OCI-LY7 (cell line): ENCODE measurements at regions not wholly inside any gene's neighbourhood (a gene's known extent, or its start where the extent isn't known, plus 50 kb on each side); places are given as distances from the start of the nearest gene placed in this dataset.

ENCODE experiments used
- BruUV-seq: library from RNA; stranded (reverse); fragments of 400-500 nt; replicated peaks from 2 replicates; lab custom pipeline; 2021; lab: Mats Ljungman, UMichigan
- CTCF ChIA-PET: fragments of 300-600 bp; sonication (Branson Sonifier 250); formaldehyde crosslinking; loops from one replicate; lab custom pipeline; 2022; ENCODE audit warnings: antibody characterized with exemption; ENCODE audit not compliant: unreplicated experiment; lab: Charles Lee
- POLR2A ChIA-PET: fragments of 300-600 bp; sonication (Branson Sonifier 250); formaldehyde crosslinking; loops from one replicate; lab custom pipeline; 2022; ENCODE audit warnings: antibody characterized with exemption; lab: Charles Lee
- DNase-seq: peaks from one replicate; pipeline ENCODE4 v3.0.0-alpha.2; 2015; ENCODE audit warnings: low spot score
- H2AFZ ChIP-seq: fragments of 200-600 bp; sonication (generic), shearing (Covaris generic); 2 replicates; pipeline ENCODE4 v1.6.1; 2014; ENCODE audit warnings: mild to moderate bottlenecking, antibody characterized with exemption, low read length, moderate library complexity
- H3K27ac ChIP-seq: fragments of 200-600 bp; sonication (generic); 2 replicates; pipeline ENCODE4 v1.5.1; 2014; ENCODE audit warnings: mixed run types, low read depth, mild to moderate bottlenecking, moderate library complexity, low read length, inconsistent platforms; ENCODE audit not compliant: poor library complexity, severe bottlenecking
- H3K36me3 ChIP-seq: fragments of 200-600 bp; sonication (generic); 2 replicates; pipeline ENCODE4 v1.6.1; 2014; ENCODE audit warnings: mild to moderate bottlenecking, antibody characterized with exemption, low read length, moderate library complexity, mixed read lengths; ENCODE audit not compliant: insufficient read depth
- H3K4me1 ChIP-seq: fragments of 200-600 bp; sonication (generic); 2 replicates; pipeline ENCODE4 v1.5.1; 2014; ENCODE audit warnings: mild to moderate bottlenecking, low read length; ENCODE audit not compliant: insufficient read depth, poor library complexity, severe bottlenecking
- H3K4me2 ChIP-seq: fragments of 200-600 bp; sonication (generic); 2 replicates; pipeline ENCODE4 v1.6.1; 2014; ENCODE audit warnings: mild to moderate bottlenecking, low read length
- H3K4me3 ChIP-seq: fragments of 200-600 bp; sonication (generic); 2 replicates; pipeline ENCODE4 v1.5.1; 2014; ENCODE audit warnings: mild to moderate bottlenecking, low read depth, low read length; ENCODE audit not compliant: poor library complexity, severe bottlenecking
- H3K79me2 ChIP-seq: fragments of 200-600 bp; sonication (generic); 2 replicates; pipeline ENCODE4 v1.6.1; 2016; ENCODE audit warnings: low read depth, mild to moderate bottlenecking, low read length, moderate library complexity, mixed read lengths; ENCODE audit not compliant: insufficient read depth
- H3K9me2 ChIP-seq: fragments of 200-600 bp; sonication (generic); 2 replicates; pipeline ENCODE4 v1.6.1; 2016; ENCODE audit warnings: mild to moderate bottlenecking, low read length, mixed read lengths; ENCODE audit not compliant: insufficient read depth
- H3K9me3 ChIP-seq: fragments of 200-600 bp; sonication (generic); 2 replicates; pipeline ENCODE4 v1.6.1; 2014; ENCODE audit warnings: mild to moderate bottlenecking, mixed run types, low read length, mixed read lengths
- H4K20me1 ChIP-seq: fragments of 200-600 bp; sonication (generic); 2 replicates; pipeline ENCODE4 v1.6.1; 2014; ENCODE audit warnings: mild to moderate bottlenecking, antibody characterized with exemption, low read length, moderate library complexity, mixed read lengths; ENCODE audit not compliant: insufficient read depth
- EZH2phosphoT487 ChIP-seq: fragments of 200-600 bp; sonication (generic); IDR thresholded peaks from 2 replicates; pipeline ENCODE4 v1.6.1; 2018; ENCODE audit warnings: low read depth, borderline replicate concordance, mild to moderate bottlenecking, mixed run types, antibody characterized with exemption, low read length, moderate library complexity, mixed read lengths
- intact Hi-C: fragments of 100-400 bp; cut with micrococcal nuclease; formaldehyde crosslinking; loops from one replicate; pipeline ENCODE4 v1.10.0; 2022; ENCODE audit not compliant: unreplicated experiment
- TF ChIP-seq, protein P1 (sequence below): fragments of 200-600 bp; sonication (generic); conservative IDR thresholded peaks from 2 replicates; pipeline ENCODE4 v1.5.1; 2014; ENCODE audit warnings: mild to moderate bottlenecking, antibody characterized with exemption, low read length, moderate library complexity, mixed read lengths

DNA sequence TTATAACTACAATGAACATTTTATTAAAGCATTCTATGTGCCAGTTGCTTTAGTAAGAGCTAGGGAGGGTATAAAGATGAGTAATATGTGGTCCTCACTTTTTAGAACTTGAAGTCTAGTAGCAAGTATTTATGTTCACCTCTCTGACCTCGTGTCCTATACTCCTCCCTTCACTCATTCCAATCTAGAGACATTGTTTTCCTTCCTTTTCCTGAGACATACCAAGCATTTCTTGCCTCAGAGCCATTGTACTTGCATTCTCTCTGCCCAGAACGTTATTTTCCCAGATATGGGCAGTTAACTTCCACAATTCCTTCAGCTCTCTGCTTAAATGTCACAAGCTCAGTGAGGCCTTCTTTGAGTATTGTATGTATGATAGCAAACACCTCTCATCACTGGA is 408.6 kb downstream of the PDCD6IP start:
- H3K36me3 ChIP-seq: no peaks in the 10 kb centered on the region
- ChIA-PET CTCF (no interaction called here), POLR2A (interaction anchor here (1.7 kb wide), 1 partner anchor 40 kb away, joined by 3 read pairs; no protein-coding TSS in a partner anchor)
- no peak overlapping the region for H3K4me2 ChIP-seq
- H3K79me2 ChIP-seq: no peaks in the 10 kb centered on the region
- intact Hi-C loops: no loop called here
- no peak overlapping the region for H3K4me3 ChIP-seq
- BruUV-seq: no TSS peak
- H2AFZ ChIP-seq: no peak overlapping the region
- no peaks in the 10 kb centered on the region for H3K9me3 ChIP-seq
- no peak for DNase-seq
- no peaks in the 10 kb centered on the region for H4K20me1 ChIP-seq
- H3K27ac ChIP-seq: no peak overlapping the region
- no peaks in the 10 kb centered on the region for H3K4me1 ChIP-seq
- H3K9me2 ChIP-seq: no peaks in the 10 kb centered on the region
- TF ChIP-seq, protein P1, sequence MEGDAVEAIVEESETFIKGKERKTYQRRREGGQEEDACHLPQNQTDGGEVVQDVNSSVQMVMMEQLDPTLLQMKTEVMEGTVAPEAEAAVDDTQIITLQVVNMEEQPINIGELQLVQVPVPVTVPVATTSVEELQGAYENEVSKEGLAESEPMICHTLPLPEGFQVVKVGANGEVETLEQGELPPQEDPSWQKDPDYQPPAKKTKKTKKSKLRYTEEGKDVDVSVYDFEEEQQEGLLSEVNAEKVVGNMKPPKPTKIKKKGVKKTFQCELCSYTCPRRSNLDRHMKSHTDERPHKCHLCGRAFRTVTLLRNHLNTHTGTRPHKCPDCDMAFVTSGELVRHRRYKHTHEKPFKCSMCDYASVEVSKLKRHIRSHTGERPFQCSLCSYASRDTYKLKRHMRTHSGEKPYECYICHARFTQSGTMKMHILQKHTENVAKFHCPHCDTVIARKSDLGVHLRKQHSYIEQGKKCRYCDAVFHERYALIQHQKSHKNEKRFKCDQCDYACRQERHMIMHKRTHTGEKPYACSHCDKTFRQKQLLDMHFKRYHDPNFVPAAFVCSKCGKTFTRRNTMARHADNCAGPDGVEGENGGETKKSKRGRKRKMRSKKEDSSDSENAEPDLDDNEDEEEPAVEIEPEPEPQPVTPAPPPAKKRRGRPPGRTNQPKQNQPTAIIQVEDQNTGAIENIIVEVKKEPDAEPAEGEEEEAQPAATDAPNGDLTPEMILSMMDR: no peak
- no peak for TF ChIP-seq EZH2phosphoT487

DNA sequence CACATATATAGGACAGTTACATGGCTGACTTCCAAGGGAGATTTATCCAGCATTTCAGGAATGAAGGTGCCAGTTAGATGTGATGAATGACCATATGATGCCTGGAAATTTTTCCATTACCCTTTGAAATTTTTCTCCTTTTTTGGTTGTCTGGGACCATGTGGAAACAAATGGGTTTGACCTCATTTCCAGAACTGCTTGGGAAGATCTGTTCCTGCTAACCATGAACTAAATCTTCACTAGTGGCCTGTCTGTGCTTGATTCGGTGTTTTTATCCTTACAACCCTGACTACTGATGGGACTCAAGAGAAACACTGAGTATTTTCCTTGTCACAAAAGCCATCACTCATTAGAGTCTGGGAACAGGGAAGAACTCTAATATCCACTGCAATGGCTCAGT is 409.4 kb downstream of the PDCD6IP start:
- H3K9me2 ChIP-seq: no peaks in the 10 kb centered on the region
- no peaks in the 10 kb centered on the region for H3K79me2 ChIP-seq
- no peaks in the 10 kb centered on the region for H3K4me1 ChIP-seq
- H3K36me3 ChIP-seq: no peaks in the 10 kb centered on the region
- no peak overlapping the region for H3K4me2 ChIP-seq
- no peak overlapping the region for H2AFZ ChIP-seq
- no peaks in the 10 kb centered on the region for H4K20me1 ChIP-seq
- no peak for DNase-seq
- POLR2A ChIA-PET: interaction anchor here (0.6 to 1.7 kb wide), 3 partner anchors 12 to 73 kb away, joined by 3 to 6 read pairs (median 4); no protein-coding TSS in a partner anchor
- TF ChIP-seq EZH2phosphoT487: no peak
- TF ChIP-seq, protein P1: no peak
- BruUV-seq: no TSS peak
- intact Hi-C loops: no loop called here
- H3K27ac ChIP-seq: no peak overlapping the region
- no peaks in the 10 kb centered on the region for H3K9me3 ChIP-seq
- CTCF ChIA-PET: no interaction called here
- H3K4me3 ChIP-seq: no peak overlapping the region

DNA sequence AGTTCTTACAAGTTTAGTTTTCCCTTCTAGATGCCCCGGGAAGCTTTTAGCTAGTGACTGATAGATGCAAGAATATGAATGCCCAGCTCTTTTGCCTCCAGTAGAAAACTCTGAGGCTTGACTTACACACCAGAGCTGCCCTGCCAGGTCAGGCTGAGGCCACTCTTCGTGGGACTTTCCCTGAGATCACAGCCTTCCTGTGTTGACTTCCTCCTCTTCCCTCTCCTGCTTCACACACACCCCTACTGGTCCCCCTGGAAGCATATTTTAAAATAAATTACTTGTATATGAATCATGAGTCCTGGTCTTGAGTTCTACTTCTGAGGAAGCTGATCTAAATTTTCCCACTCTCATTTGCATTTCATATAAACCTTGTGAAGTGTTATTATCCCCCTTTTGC is 413.7 kb downstream of the PDCD6IP start:
- no peak for DNase-seq
- intact Hi-C loops: no loop called here
- H3K79me2 ChIP-seq: no peaks in the 10 kb centered on the region
- ChIA-PET POLR2A (interaction anchor here (0.8 to 3.0 kb wide), 7 partner anchors 8 to 56 kb away, joined by 3 to 12 read pairs (median 3); no protein-coding TSS in a partner anchor), CTCF (no interaction called here)
- H3K4me3 ChIP-seq: no peak overlapping the region
- H2AFZ ChIP-seq: no peak overlapping the region
- H3K36me3 ChIP-seq: no peaks in the 10 kb centered on the region
- peaks cover 4% of the 10 kb centered on the region for H3K4me1 ChIP-seq
- no peaks in the 10 kb centered on the region for H3K9me3 ChIP-seq
- no peaks in the 10 kb centered on the region for H3K9me2 ChIP-seq
- H3K4me2 ChIP-seq: no peak overlapping the region
- no peak for TF ChIP-seq EZH2phosphoT487
- TF ChIP-seq, protein P1: no peak
- BruUV-seq: no TSS peak
- no peaks in the 10 kb centered on the region for H4K20me1 ChIP-seq
- no peak overlapping the region for H3K27ac ChIP-seq
